ENCODE measurements at regions not wholly inside any gene's neighbourhood (a gene's known extent, or its start where the extent isn't known, plus 50 kb on each side); places are given as distances from the start of the nearest gene placed in this dataset.

- H3K27ac ChIP-seq (replicated peaks), result no peak overlapping the region
- TF ChIP-seq SPI1 (IDR thresholded peaks at IDR 0.05; ENCODE audit: borderline replicate concordance, low read depth) (no peak), GABPA (IDR thresholded peaks at IDR 0.05; ENCODE audit: low read depth) (no peak), POLR2AphosphoS5 (IDR thresholded peaks at IDR 0.05; ENCODE audit: low read depth) (no peak), CTCF (IDR thresholded peaks at IDR 0.05; ENCODE audit: insufficient read depth, low read length) (no peak)
- TF ChIP-seq, protein P1, sequence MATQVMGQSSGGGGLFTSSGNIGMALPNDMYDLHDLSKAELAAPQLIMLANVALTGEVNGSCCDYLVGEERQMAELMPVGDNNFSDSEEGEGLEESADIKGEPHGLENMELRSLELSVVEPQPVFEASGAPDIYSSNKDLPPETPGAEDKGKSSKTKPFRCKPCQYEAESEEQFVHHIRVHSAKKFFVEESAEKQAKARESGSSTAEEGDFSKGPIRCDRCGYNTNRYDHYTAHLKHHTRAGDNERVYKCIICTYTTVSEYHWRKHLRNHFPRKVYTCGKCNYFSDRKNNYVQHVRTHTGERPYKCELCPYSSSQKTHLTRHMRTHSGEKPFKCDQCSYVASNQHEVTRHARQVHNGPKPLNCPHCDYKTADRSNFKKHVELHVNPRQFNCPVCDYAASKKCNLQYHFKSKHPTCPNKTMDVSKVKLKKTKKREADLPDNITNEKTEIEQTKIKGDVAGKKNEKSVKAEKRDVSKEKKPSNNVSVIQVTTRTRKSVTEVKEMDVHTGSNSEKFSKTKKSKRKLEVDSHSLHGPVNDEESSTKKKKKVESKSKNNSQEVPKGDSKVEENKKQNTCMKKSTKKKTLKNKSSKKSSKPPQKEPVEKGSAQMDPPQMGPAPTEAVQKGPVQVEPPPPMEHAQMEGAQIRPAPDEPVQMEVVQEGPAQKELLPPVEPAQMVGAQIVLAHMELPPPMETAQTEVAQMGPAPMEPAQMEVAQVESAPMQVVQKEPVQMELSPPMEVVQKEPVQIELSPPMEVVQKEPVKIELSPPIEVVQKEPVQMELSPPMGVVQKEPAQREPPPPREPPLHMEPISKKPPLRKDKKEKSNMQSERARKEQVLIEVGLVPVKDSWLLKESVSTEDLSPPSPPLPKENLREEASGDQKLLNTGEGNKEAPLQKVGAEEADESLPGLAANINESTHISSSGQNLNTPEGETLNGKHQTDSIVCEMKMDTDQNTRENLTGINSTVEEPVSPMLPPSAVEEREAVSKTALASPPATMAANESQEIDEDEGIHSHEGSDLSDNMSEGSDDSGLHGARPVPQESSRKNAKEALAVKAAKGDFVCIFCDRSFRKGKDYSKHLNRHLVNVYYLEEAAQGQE (IDR thresholded peaks at IDR 0.05; ENCODE audit: insufficient replicate concordance, low read depth), result no peak
- DNase-seq (ENCODE audit: low read depth in 1 of 2, low spot score in 1 of 2), result no peak
- H3K4me3 ChIP-seq (replicated peaks; ENCODE audit: insufficient read depth, low read length), result no peak overlapping the region
- H3K27me3 ChIP-seq (ENCODE audit: insufficient read depth, poor library complexity, severe bottlenecking), result no peaks in the 10 kb centered on the region
Measured at GRCh38 chr12:113709456-113709855, 237.8 kb upstream of the LHX5 start.

GRCh38 chr12:113702836-113703235 lies 231.2 kb upstream of the LHX5 start:
- H3K27ac ChIP-seq (replicated peaks), result no peak overlapping the region
- H3K4me3 ChIP-seq (replicated peaks; ENCODE audit: insufficient read depth, low read length), result no peak overlapping the region
- TF ChIP-seq, protein P1 (IDR thresholded peaks at IDR 0.05; ENCODE audit: insufficient replicate concordance, low read depth), result no peak
- no peak for TF ChIP-seq SPI1 (IDR thresholded peaks at IDR 0.05; ENCODE audit: borderline replicate concordance, low read depth)
- no peak for TF ChIP-seq POLR2AphosphoS5 (IDR thresholded peaks at IDR 0.05; ENCODE audit: low read depth)
- TF ChIP-seq CTCF (IDR thresholded peaks at IDR 0.05; ENCODE audit: insufficient read depth, low read length), result no peak
- no peak for TF ChIP-seq GABPA (IDR thresholded peaks at IDR 0.05; ENCODE audit: low read depth)
- no peak for DNase-seq (ENCODE audit: low read depth in 1 of 2, low spot score in 1 of 2)
- no peaks in the 10 kb centered on the region for H3K27me3 ChIP-seq (ENCODE audit: insufficient read depth, poor library complexity, severe bottlenecking)

DNA sequence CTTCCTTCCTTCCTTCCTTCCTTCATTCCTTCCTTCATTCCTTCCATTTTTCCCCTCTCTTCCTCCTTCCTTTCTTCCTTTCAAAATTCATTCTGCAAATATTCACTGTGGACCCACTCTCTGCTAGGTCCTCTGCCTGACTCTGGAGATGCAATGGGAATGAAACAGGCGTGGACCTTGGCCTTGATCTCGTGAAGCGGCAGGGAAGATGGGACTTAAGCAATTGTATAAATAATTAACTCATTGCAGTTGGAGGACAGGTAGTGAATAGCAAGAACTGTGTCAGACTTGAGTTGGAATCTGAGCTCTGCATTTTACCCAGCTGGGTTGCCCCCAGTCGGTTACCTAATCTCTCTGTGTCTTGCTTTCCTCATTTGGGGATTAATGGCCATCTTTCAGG lies 230.6 kb upstream of the LHX5 start:
- TF ChIP-seq POLR2AphosphoS5 (IDR thresholded peaks at IDR 0.05; ENCODE audit: low read depth) (no peak), GABPA (IDR thresholded peaks at IDR 0.05; ENCODE audit: low read depth) (no peak), SPI1 (IDR thresholded peaks at IDR 0.05; ENCODE audit: borderline replicate concordance, low read depth) (no peak), CTCF (IDR thresholded peaks at IDR 0.05; ENCODE audit: insufficient read depth, low read length) (no peak)
- TF ChIP-seq, protein P1 (IDR thresholded peaks at IDR 0.05; ENCODE audit: insufficient replicate concordance, low read depth), result no peak
- DNase-seq (ENCODE audit: low read depth in 1 of 2, low spot score in 1 of 2), result no peak
- Histone ChIP-seq H3K4me3 (replicated peaks; ENCODE audit: insufficient read depth, low read length) (no peak overlapping the region), H3K27ac (replicated peaks) (no peak overlapping the region), H3K27me3 (ENCODE audit: insufficient read depth, poor library complexity, severe bottlenecking) (no peaks in the 10 kb centered on the region)

Data from HL-60 (cell line).